ENCODE measurements at regions not wholly inside any gene's neighbourhood (a gene's known extent, or its start where the extent isn't known, plus 50 kb on each side); places are given as distances from the start of the nearest gene placed in this dataset.
A peak's percentile ranks its signal among the peaks of the same experiment; 100 is the strongest.

DNA sequence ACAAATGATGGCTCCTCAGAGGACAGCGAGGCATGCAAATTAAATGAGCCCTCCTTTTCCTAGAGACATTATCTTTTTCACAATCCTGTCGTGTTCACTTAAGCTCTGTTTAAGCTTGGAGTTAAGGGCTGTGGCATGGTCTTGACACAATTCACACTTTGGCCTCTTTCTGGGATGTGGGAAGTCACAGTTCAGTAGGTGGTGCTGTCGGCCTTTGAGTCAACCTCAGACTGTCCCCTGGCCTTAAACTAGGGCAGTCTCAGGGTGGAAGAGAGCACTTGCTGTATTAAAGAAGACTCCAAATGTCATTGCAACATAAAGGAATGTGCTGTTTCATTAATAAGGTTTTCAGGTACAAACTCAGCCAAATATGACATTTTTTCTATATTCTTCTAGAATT lies 351.0 kb downstream of the MCTP2 start:
- in situ Hi-C loops (cut with MboI; ENCODE audit: low sequenced_read_pairs, unreplicated experiment): no loop called here
- DNase-seq (ENCODE audit: low spot score): peak; percentile 4
- TF ChIP-seq CTCF (IDR thresholded peaks at IDR 0.05; ENCODE audit: borderline replicate concordance, control extremely low read depth, extremely low read depth, insufficient read depth, missing control alignments): peak; percentile 49

DNA sequence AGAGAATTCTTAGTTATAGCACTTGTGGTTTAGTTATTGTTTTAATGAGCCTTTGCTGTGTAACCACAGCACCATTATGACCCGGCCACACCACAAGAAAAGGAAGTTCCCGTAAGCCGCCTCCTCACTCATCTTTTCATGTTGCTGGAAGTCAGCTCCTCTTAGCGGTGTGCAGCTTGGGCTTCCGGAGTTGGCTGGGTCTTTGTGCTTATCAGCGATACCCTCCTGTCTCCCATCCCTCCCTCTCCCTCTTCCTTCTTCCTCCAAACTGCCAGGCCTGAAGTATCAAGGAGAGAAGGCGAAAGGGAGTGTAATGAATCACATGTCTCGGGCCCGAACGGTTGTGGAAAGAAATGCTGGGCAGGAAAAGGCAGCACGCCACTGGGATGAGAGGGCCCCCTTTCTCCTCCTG lies 353.5 kb downstream of the MCTP2 start:
- TF ChIP-seq CTCF (IDR thresholded peaks at IDR 0.05; ENCODE audit: borderline replicate concordance, control extremely low read depth, extremely low read depth, insufficient read depth, missing control alignments): no peak
- in situ Hi-C loops (cut with MboI; ENCODE audit: low sequenced_read_pairs, unreplicated experiment): no loop called here
- DNase-seq (ENCODE audit: low spot score): peak; percentile 10

DNA sequence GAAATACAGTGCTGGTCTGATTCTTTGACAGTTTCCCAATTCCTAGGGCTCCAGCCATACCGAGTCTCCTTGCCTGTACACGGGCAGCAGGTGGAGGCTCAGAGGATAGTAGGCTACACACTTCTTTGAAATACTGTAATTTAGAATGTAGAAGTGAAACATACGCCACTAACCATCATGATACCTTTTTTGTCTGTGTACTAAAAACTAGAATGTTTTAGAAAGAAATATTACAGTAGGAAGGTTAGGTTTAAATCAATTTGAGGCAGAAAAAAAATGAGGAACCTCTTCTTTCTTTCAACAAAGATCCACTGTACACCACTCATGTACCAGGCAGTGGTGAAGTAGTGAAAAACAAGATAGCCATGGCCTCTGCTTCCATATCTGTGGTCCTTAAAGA lies 354.7 kb downstream of the MCTP2 start:
- no peak for DNase-seq (ENCODE audit: low spot score)
- no peak for TF ChIP-seq CTCF (IDR thresholded peaks at IDR 0.05; ENCODE audit: borderline replicate concordance, control extremely low read depth, extremely low read depth, insufficient read depth, missing control alignments)
- in situ Hi-C loops (cut with MboI; ENCODE audit: low sequenced_read_pairs, unreplicated experiment): no loop called here

DNA sequence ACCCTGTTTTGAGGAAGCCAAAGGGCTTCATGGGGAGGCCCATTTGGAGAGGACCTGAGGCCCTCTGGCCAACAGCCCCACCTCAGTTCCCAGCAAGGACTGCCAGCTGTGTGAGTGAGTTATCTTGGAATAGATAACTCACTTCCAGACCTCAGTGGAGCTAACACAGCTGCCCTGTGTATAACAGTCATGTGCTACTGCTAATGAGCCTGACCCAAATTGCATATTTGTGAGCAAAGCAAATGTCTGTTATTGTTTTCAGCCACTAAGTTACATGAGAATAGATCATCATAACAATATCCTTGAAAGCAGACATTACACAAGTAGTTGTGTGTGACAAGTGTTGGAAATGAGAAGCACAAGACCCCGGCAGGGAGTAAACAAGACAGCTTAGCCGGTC lies 355.8 kb downstream of the MCTP2 start:
- in situ Hi-C loops (cut with MboI; ENCODE audit: low sequenced_read_pairs, unreplicated experiment): no loop called here
- TF ChIP-seq CTCF (IDR thresholded peaks at IDR 0.05; ENCODE audit: borderline replicate concordance, control extremely low read depth, extremely low read depth, insufficient read depth, missing control alignments): no peak
- no peak for DNase-seq (ENCODE audit: low spot score)

DNA sequence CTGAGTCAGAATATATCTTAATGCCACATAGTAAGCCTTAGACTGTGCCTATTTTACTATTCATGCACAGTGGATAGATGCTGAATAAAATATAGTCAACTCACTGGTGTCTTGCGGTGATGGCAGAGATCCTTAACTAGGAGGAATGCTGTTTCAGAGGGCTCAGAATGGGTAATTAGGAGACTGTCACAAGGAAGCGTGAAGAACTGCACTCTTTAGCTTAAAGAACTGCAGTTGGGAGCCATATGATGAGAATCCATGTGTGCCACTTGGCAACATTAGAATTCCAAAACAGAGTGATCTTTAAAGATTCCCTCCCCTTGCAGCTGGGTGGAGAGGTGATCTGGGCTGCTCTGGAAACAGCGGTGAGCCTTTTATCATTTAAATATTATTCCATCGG lies 357.6 kb downstream of the MCTP2 start:
- no peak for DNase-seq (ENCODE audit: low spot score)
- no peak for TF ChIP-seq CTCF (IDR thresholded peaks at IDR 0.05; ENCODE audit: borderline replicate concordance, control extremely low read depth, extremely low read depth, insufficient read depth, missing control alignments)
- in situ Hi-C loops (cut with MboI; ENCODE audit: low sequenced_read_pairs, unreplicated experiment): no loop called here

DNA sequence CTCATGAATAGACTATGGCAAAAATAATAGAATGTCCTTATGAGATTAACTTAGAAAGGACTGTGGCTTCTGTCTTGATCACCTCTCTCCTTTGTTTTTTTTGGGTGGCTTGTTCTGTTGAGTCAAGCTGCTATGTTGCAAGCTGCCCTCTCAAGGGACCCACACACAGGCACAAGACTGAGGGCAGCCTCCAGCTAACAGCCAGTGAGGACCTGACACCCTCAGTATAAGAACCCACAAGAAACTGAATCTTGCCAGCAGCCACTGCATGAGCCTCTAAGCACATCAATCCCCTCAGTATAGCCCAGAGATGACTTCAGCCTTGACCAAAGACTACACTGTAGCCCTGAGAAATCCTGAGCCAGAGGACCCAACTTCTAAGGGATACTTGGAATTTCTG lies 361.1 kb downstream of the MCTP2 start:
- in situ Hi-C loops (cut with MboI; ENCODE audit: low sequenced_read_pairs, unreplicated experiment): no loop called here
- DNase-seq (ENCODE audit: low spot score): no peak
- no peak for TF ChIP-seq CTCF (IDR thresholded peaks at IDR 0.05; ENCODE audit: borderline replicate concordance, control extremely low read depth, extremely low read depth, insufficient read depth, missing control alignments)

DNA sequence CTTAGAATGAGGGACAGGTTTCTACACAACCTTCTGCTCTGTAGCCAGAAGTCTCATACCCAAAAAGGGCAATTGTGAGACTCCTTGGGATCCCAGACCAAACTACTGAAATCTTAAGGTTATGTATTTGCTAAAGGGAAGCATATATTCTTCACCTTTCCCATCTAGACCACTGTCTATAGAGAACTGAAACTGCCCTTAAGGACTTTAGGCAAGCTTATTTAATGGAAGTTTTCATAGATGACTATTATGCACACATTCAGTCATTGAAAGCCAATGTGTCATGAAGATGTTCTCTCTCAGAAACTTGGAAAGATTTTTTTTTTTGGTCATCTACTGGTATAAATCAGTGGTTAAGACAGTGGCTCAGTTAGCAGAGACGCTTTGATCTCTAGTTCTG lies 365.3 kb downstream of the MCTP2 start:
- in situ Hi-C loops (cut with MboI; ENCODE audit: low sequenced_read_pairs, unreplicated experiment): no loop called here
- TF ChIP-seq CTCF (IDR thresholded peaks at IDR 0.05; ENCODE audit: borderline replicate concordance, control extremely low read depth, extremely low read depth, insufficient read depth, missing control alignments): no peak
- no peak for DNase-seq (ENCODE audit: low spot score)
